K562 (cell line): ENCODE measurements at regions not wholly inside any gene's neighbourhood (a gene's known extent, or its start where the extent isn't known, plus 50 kb on each side); places are given as distances from the start of the nearest gene placed in this dataset.

ENCODE experiments used
- ATAC-seq: fragments of 200-7000 bp; cut with Tn5 transposase; 3 replicates; pipeline ENCODE4 v1.9.1; 2020; ENCODE audit warnings: moderate library complexity
- BruUV-seq: library from RNA; stranded (reverse); fragments of 400-500 nt; replicated peaks from 2 replicates; lab custom pipeline; 2021; lab: Mats Ljungman, UMichigan
- CTCF ChIA-PET: fragments of 300-600 bp; formaldehyde crosslinking; extraction: SDS; loops from one replicate; lab custom pipeline; 2021; ENCODE audit warnings: low intra/inter-chr PET ratio; lab: Yijun Ruan, JAX
- POLR2A ChIA-PET: fragments of 300-600, 350-650 bp; sonication (Branson Sonifier 250); formaldehyde crosslinking; extraction: SDS; loops from one replicate; lab custom pipeline; 2021; ENCODE audit warnings: antibody characterized with exemption, inconsistent platforms; lab: Yijun Ruan, JAX
- DNase-seq, 4 experiments: peaks; one replicate each; pipeline versions ENCODE4 v3.0.0 to v3.0.0-alpha.2; 2011 to 2018; ENCODE audit warnings: low spot score in 3 of 4, mixed read lengths in 3 of 4; ENCODE audit errors: extremely low read depth in 1 of 4
- FAIRE-seq: peaks from 2 replicates; lab custom pipeline; 2011; peaks lifted over from hg19 to GRCh38; lab: Jason Lieb, UNC
- H2AFZ ChIP-seq: 2 replicates; pipeline ENCODE4 v1.6.0; 2011; ENCODE audit warnings: low read depth, low read length, control low read depth, inconsistent platforms
- H3K27ac ChIP-seq: fragments of 200-600 bp; 3 replicates; pipeline ENCODE4 v1.8.0; 2011; ENCODE audit warnings: low read depth, mild to moderate bottlenecking, control low read depth, inconsistent platforms, low read length, moderate library complexity, mixed read lengths; ENCODE audit errors: extremely low read depth
- H3K27me3 ChIP-seq, 2 experiments: fragments of 300-600 bp in 1 of 2; 2 replicates in 1 of 2; 3 replicates in 1 of 2; pipeline versions ENCODE4 v1.6.0 to v1.8.0; 2011; ENCODE audit warnings: inconsistent platforms in 2 of 2, low read length in 2 of 2, mild to moderate bottlenecking in 1 of 2, mixed read lengths in 1 of 2, moderate library complexity in 1 of 2; ENCODE audit not compliant: control insufficient read depth in 2 of 2, insufficient read depth in 2 of 2
- H3K36me3 ChIP-seq: fragments of 300-600 bp; 3 replicates; pipeline ENCODE4 v1.8.0; 2011; ENCODE audit warnings: mild to moderate bottlenecking, low read length, inconsistent platforms; ENCODE audit not compliant: control insufficient read depth, insufficient read depth
- H3K4me1 ChIP-seq, 2 experiments: fragments of 200-600 bp in 1 of 2; replicated peaks in 1 of 2; 2 replicates in 1 of 2; 3 replicates in 1 of 2; pipeline versions ENCODE4 v1.5.1 to v1.8.0; 2011; ENCODE audit warnings: inconsistent platforms in 2 of 2, low read length in 2 of 2, mild to moderate bottlenecking in 1 of 2, mixed read lengths in 1 of 2, moderate library complexity in 1 of 2; ENCODE audit not compliant: control insufficient read depth in 2 of 2, insufficient read depth in 2 of 2
- H3K4me2 ChIP-seq: 2 replicates; pipeline ENCODE4 v1.6.1; 2011; ENCODE audit warnings: low read length, control low read depth, inconsistent platforms, mixed read lengths; ENCODE audit not compliant: insufficient read depth
- H3K4me3 ChIP-seq: fragments of 200-600 bp; sonication (generic), shearing (Covaris generic); 2 replicates; pipeline ENCODE4 v1.5.1; 2016; ENCODE audit warnings: control low read depth, inconsistent platforms
- H3K79me2 ChIP-seq: fragments of 200-600 bp; 3 replicates; pipeline ENCODE4 v1.8.0; 2011; ENCODE audit warnings: low read length, inconsistent platforms; ENCODE audit not compliant: control insufficient read depth, insufficient read depth
- H3K9ac ChIP-seq, 2 experiments: 2 replicates each; pipeline versions ENCODE4 v1.6.0 to v1.6.1; 2011; ENCODE audit warnings: low read depth in 2 of 2, low read length in 2 of 2, control low read depth in 1 of 2, inconsistent platforms in 1 of 2, mild to moderate bottlenecking in 1 of 2, mixed read lengths in 1 of 2; ENCODE audit not compliant: insufficient read depth in 1 of 2
- H3K9me1 ChIP-seq: one replicate; pipeline ENCODE4 v1.6.0; 2011; ENCODE audit warnings: inconsistent platforms, mild to moderate bottlenecking, low read length, moderate library complexity; ENCODE audit not compliant: control insufficient read depth, insufficient read depth
- H3K9me3 ChIP-seq: replicated peaks from 2 replicates; pipeline ENCODE4 v1.5.1; 2011; ENCODE audit warnings: low read depth, low read length, inconsistent platforms; ENCODE audit not compliant: control insufficient read depth, insufficient read depth
- H4K20me1 ChIP-seq: replicated peaks from 2 replicates; pipeline ENCODE4 v1.6.1; 2011; ENCODE audit warnings: low read length, inconsistent platforms, mixed read lengths; ENCODE audit not compliant: control insufficient read depth, insufficient read depth
- CEBPB ChIP-seq: fragments of 450-650 bp; IDR thresholded peaks from 2 replicates; pipeline ENCODE4 v1.6.1; 2016; ENCODE audit warnings: missing genetic modification characterization, missing compliant biosample characterization
- E2F8 ChIP-seq: fragments of 450-650 bp; IDR thresholded peaks from 2 replicates; pipeline ENCODE4 v1.7.1; 2018; ENCODE audit warnings: mild to moderate bottlenecking, low read depth; ENCODE audit not compliant: partially characterized antibody
- GATAD2B ChIP-seq: fragments of 450-650 bp; IDR thresholded peaks from 2 replicates; pipeline ENCODE4 v1.6.1; 2017; ENCODE audit warnings: mild to moderate bottlenecking, borderline replicate concordance
- MAZ ChIP-seq, 2 experiments: fragments of 450-650 bp in 1 of 2; sonication (generic) in 1 of 2; formaldehyde crosslinking; IDR thresholded peaks in 1 of 2; conservative IDR thresholded peaks in 1 of 2; 2 replicates each; pipeline versions ENCODE4 v1.4.0 to v1.5.0; 2020; ENCODE audit warnings: mild to moderate bottlenecking in 1 of 2, missing genetic modification reagents in 1 of 2
- NR4A1 ChIP-seq, 2 experiments: fragments of 250-450 bp in 1 of 2; fragments of 450-650 bp in 1 of 2; sonication (Bioruptor Pico) in 1 of 2; IDR thresholded peaks; 2 replicates each; pipeline versions ENCODE4 v1.4.0 to v1.6.1; 2016 to 2020; ENCODE audit warnings: mild to moderate bottlenecking in 2 of 2, missing compliant biosample characterization in 1 of 2, missing genetic modification characterization in 1 of 2, moderate library complexity in 1 of 2
- THRAP3 ChIP-seq: fragments of 450-650 bp; IDR thresholded peaks from 2 replicates; pipeline ENCODE4 v1.6.1; 2016; ENCODE audit warnings: mild to moderate bottlenecking, inconsistent platforms, borderline replicate concordance
- ZFPM2 ChIP-seq: fragments of 250-450 bp; sonication (Bioruptor Pico); IDR thresholded peaks from 2 replicates; pipeline ENCODE4 v1.5.1; 2022; ENCODE audit warnings: mild to moderate bottlenecking
- ZNF174 ChIP-seq: fragments of 250-450 bp; sonication (Bioruptor Pico); IDR thresholded peaks from 2 replicates; pipeline ENCODE4 v1.4.0; 2020; ENCODE audit warnings: mild to moderate bottlenecking
- ZNF274 ChIP-seq: IDR thresholded peaks from 2 replicates; pipeline ENCODE4 v1.6.1; 2011; ENCODE audit warnings: low read depth, mild to moderate bottlenecking, low read length, moderate library complexity, borderline replicate concordance
- WGBS: fragments of 100-300 bp; shearing (Covaris generic); methylation state at CpG from one replicate; pipeline ENCODE4 v1.1.6; 2016; ENCODE audit warnings: low coverage, mixed read lengths; ENCODE audit not compliant: insufficient coverage; ENCODE audit errors: missing lambda C conversion rate; 5-methylcytosine and 5-hydroxymethylcytosine counted together
- in situ Hi-C: fragments of 300-500 bp; cut with MboI; formaldehyde crosslinking; loops from 4 replicates; pipeline ENCODE4 v1.15.0; 2018; ENCODE audit warnings: inconsistent platforms, mixed read lengths
- intact Hi-C: fragments of 100-400 bp; cut with micrococcal nuclease; formaldehyde crosslinking; loops from 2 replicates; pipeline ENCODE4 v1.14.2; 2022

- Histone ChIP-seq H3K36me3 (no peaks in the 10 kb centered on the region), H3K4me3 (no peak overlapping the region), H3K4me2 (no peak overlapping the region), H3K9me3 (no peaks in the 10 kb centered on the region), H2AFZ (no peak overlapping the region), H3K9me1 (no peaks in the 10 kb centered on the region), H3K9ac (no peak overlapping the region), H3K79me2 (no peaks in the 10 kb centered on the region), H4K20me1 (no peaks in the 10 kb centered on the region), H3K27ac (no peak overlapping the region), H3K4me1 (no peaks in the 10 kb centered on the region; a peak in 1 of 5 replicates), H3K27me3 (peaks cover 40 to 41% of the 10 kb centered on the region in 2 experiments)
- no peak for ATAC-seq
- ChIA-PET CTCF (no interaction called here), POLR2A (interaction anchor here (0.6 to 2.8 kb wide), 6 partner anchors 8 to 41 kb away, joined by 3 to 8 read pairs (median 4); no protein-coding TSS in a partner anchor)
- DNase-seq = no peak
- WGBS = 3% methylated on average over 3 of the region's 3 CpGs
- in situ Hi-C loops (no loop called here), intact Hi-C loops (no loop called here)
- no peak for FAIRE-seq
- no TSS peak for BruUV-seq
- TF ChIP-seq CEBPB (tag) = no peak
- no peak for TF ChIP-seq ZNF174 (CRISPR knock-in tag)
- TF ChIP-seq THRAP3 = no peak
- no peak for TF ChIP-seq MAZ (CRISPR knock-in tag; conservative IDR thresholded peaks at IDR 0.05 in 1 of 2, IDR thresholded peaks at IDR 0.05 in 1 of 2)
- no peak for TF ChIP-seq NR4A1 (CRISPR knock-in tag; IDR thresholded peaks at IDR 0.05)
- no peak for TF ChIP-seq NR4A1 (tag; IDR thresholded peaks at IDR 0.05)
- TF ChIP-seq ZFPM2 (CRISPR knock-in tag) = no peak
These were observed 335.3 kb upstream of the KAZN start for GRCh38 chr1:14263225-14263624.

GRCh38 chr1:14263671-14264070, 334.8 kb upstream of the KAZN start:
- in situ Hi-C loops (no loop called here), intact Hi-C loops (no loop called here)
- DNase-seq (no peak), ATAC-seq (no peak), FAIRE-seq (no peak)
- H3K4me2 ChIP-seq = no peak overlapping the region
- CTCF ChIA-PET = no interaction called here
- WGBS = 12% methylated on average over 3 of the region's 3 CpGs
- H3K9me1 ChIP-seq = no peaks in the 10 kb centered on the region
- H3K4me1 ChIP-seq = no peaks in the 10 kb centered on the region; a peak in 1 of 5 replicates
- TF ChIP-seq E2F8 = no peak
- TF ChIP-seq ZNF274 = no peak
- no peak for TF ChIP-seq GATAD2B
- H3K9ac ChIP-seq = no peak overlapping the region
- H2AFZ ChIP-seq = no peak overlapping the region
- H3K79me2 ChIP-seq = no peaks in the 10 kb centered on the region
- H3K36me3 ChIP-seq = no peaks in the 10 kb centered on the region
- no TSS peak for BruUV-seq
- peaks cover 38 to 39% of the 10 kb centered on the region in 2 experiments for H3K27me3 ChIP-seq
- POLR2A ChIA-PET = interaction anchor here (0.6 to 2.8 kb wide), 3 partner anchors 11 to 42 kb away, joined by 3 to 8 read pairs (median 6); no protein-coding TSS in a partner anchor
- no peaks in the 10 kb centered on the region for H3K9me3 ChIP-seq
- no peak overlapping the region for H3K27ac ChIP-seq
- no peaks in the 10 kb centered on the region for H4K20me1 ChIP-seq
- no peak overlapping the region for H3K4me3 ChIP-seq
